GM19351 (cell line): ENCODE measurements at regions not wholly inside any gene's neighbourhood (a gene's known extent, or its start where the extent isn't known, plus 50 kb on each side); places are given as distances from the start of the nearest gene placed in this dataset.
"Not testable (repeated sequence)": the region's sequence is repeated elsewhere in the genome, so short reads cannot be mapped to it uniquely, and the experiment has no call there.

Experiments
- ATAC-seq: cut with Tn5 transposase; IDR thresholded peaks from one replicate; pipeline ENCODE4 v1.9.1; 2021; ENCODE audit warnings: mild to moderate bottlenecking, moderate library complexity; ENCODE audit not compliant: unreplicated experiment

DNA sequence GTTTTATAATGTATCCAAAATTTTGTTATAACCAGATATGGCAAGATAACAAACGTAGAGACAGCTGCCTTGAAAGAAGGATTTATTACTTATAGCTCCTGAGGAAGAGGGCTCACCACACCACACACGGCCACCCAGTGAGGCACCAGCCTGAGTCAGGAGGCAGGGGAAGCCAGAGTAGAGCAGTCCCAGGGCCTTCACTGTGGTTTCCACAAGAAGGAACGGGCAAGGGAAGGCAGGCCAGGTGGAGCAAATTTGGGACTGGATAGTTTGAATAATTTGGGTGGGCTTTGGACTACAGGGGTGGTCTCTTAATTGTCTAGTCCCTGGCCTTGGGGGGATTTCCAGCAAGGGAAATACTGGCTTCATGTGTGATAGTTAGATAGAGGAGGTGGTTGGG is 72.5 kb downstream of the RRAGC start:
- ATAC-seq, result no peak

- no peak for ATAC-seq
These were observed 73.5 kb downstream of the RRAGC start for GRCh38 chr1:38786040-38786436.

- ATAC-seq, result no peak
These were observed 74.1 kb downstream of the RRAGC start for GRCh38 chr1:38785285-38786039.

DNA sequence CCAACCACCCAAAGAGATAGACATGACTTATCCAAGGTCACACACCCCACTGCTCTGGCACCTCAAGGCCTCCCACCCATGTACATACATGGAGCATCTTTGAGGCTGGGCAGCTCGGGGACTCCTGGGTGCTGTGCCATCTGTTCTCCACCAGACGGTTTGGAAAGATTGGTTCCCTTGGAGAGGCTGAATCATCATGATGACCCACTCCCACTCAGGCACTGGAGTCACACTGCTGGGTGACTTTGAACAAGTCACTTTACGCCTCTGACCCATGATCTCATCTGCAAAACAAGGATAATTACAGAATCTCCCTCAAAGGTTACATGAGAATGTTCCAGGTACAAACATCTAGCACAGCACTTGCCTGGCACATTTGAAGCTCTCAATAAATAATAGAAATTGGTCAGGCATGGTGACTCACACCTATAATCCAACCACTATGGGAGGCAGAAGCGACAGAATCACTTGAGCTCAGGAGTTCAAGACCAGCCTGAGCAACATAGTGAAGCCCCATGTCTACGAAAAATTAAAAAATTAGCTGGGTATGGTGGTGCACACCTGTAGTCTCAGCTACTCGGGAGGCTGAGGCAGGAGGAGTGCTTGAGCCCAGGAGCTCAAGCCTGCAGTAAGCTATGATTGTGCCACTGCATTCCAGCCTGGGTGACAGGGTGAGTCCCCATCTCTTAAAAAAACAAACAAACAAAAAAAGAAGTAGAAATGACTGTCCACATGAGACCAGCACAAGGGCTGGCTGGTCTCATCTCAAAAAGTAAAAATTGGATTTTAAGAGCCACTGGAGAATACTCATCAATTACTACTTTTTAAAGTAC is 74.9 kb downstream of the RRAGC start:
- no peak for ATAC-seq

DNA sequence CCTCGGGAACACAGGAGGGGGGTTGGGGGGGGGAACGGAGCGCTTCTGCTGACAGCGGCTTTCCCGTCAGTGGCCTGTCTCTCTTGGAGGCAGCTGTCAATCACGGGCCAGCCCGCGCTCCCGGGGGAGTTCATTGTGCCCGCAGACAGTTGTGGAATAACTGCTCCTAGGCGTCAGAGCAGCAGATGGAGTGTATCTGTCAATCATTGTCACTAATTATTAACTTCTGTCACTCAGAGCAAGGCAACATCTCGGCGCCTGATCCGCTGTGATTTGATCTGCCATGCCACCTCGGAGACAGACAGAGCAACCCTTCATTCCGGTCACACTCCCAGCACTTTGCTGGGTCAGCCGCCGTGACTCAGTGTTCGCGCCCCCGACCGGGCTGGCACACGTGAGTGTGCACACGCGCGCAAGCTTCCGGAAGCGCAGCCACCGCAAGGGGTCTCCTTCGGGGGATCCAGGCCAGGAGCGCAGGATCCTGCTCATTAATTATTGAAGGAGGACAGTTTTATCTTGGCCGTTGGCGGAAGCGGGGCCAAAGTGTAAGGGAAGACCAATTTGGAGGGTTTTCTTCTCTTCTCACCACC is 75.8 kb downstream of the RRAGC start:
- no peak for ATAC-seq

- no peak for ATAC-seq
These were observed 77.5 kb downstream of the RRAGC start for GRCh38 chr1:38781872-38782617.

GRCh38 chr1:38780133-38780532 is 79.4 kb downstream of the RRAGC start:
- ATAC-seq, result no peak

DNA sequence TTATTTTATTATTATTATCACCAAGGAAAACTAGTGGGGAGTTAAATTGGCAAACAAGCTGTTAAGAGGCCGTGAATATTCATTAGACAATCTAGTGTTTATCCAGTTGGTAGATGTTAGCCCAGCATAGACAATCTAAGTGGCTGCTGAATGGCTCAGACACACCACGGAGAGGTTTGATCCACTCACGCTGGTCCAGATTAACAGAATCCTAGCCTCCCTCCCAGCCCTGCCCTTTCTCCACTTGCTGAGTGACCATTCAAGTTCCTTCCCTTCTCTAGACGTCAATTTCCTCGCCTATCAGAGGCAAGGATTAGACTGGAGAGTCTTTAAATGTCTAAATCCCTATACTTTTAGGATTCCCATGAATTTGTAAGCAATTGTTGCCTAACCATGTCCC is 80.1 kb downstream of the RRAGC start:
- ATAC-seq, result no peak

DNA sequence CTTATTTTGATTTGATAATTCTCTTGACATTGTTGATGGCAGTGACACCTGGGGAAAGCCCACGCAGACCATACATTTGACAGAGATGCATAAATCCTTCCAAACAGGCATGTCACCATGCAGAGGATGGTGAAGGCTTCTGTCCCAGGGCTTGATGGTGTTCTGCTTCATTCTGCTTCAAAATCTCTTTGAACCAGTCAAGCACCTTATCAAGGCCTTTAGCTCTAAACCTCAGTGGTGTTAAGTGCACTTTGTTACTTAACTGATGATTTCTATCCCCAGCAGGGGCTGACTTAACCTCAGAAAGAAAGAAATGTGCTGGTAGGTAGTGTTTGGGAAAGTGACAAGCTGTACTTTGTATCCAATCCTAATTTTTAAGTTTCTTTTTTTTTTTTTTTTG is 81.1 kb downstream of the RRAGC start:
- ATAC-seq, result no peak

DNA sequence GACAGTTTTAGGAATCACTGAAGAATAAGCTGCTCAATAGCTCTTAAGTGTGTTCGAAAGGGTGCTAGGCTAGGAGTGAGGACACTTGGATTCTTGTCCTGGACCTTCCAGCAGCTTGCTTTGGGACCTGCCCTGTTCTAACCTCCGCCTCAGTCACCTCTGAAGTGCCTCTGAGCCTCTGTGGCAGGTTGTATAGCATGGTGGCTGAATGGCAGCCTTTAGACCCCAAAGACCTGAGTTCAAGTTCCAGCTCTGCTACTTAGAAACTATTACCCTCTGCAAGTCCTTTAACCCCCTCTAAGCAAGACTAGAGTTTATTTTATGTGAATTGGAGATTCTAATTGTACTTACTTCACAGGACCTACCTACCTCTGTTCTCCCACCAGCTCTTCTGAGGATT is 81.5 kb downstream of the RRAGC start:
- ATAC-seq, result no peak

- ATAC-seq, result no peak
These were observed 82.1 kb downstream of the RRAGC start for GRCh38 chr1:38777464-38777957.

DNA sequence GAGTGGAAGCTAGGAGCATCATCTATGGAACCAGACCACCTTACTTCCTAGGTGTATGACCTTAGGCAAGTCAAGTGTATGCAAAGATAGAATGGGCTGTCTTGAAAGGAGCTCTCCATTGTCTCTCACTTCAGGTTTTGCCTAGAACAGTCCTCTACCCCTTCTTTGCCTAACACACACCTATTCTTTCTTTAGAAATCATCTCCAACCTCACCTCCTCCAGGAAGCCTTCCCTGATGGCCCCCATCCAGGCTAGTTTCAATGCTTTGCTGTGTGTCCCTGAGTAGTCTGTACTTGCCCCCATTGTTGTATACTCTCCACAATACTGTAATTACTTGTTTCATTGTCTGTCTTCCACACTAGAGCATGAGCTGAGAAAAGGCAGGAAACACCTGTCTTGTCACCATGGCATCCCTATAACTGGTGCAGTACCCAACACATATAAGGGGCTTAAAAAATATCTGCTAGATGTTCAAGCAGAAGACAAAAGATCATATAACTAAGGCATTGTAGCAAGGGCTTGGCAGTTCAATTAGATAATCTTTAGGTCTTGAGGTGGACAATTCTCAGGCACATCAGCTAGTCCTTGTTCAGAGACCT is 83.0 kb downstream of the RRAGC start:
- no peak for ATAC-seq

- ATAC-seq, result no peak
These were observed 84.3 kb downstream of the RRAGC start for GRCh38 chr1:38775175-38775845.

- no peak for ATAC-seq
These were observed 86.1 kb downstream of the RRAGC start for GRCh38 chr1:38773483-38773882.

DNA sequence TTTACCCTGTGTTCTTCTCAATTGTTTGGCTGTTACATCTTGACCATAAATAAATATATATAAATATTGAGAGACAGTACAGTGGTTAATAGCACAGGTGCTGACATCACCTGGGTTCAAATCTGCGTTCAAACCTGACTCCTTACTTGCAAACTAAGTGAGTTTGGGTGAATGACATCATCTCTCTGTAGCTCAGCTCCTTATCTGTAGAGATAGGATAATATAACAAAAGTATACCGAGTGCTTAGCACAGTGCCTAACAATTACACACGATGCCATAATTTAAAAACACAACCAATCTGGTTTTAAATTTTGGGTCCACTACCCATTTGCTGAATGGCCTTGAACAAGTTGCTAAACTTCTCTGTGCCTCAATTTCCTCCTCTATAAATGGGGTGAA is 86.6 kb downstream of the RRAGC start:
- no peak for ATAC-seq

DNA sequence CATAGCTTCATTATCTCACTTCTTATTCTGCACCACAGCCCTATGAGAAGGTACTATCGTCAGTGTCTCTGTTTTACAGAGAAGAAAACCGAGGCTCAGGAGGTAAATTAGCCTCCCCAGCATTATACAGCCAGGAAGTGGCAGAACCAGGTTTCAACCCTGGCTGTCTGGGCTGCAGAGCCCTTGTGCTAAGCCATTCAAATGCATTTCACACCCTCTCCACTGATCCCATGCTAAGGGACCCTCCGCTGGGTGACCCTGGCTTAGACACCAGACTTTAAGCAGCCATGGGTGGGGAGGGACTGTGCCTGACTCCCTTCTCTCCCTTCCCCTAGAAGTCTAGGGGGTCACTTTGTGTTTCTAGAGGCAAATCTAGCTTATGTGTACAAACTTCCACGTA is 87.5 kb downstream of the RRAGC start:
- no peak for ATAC-seq

DNA sequence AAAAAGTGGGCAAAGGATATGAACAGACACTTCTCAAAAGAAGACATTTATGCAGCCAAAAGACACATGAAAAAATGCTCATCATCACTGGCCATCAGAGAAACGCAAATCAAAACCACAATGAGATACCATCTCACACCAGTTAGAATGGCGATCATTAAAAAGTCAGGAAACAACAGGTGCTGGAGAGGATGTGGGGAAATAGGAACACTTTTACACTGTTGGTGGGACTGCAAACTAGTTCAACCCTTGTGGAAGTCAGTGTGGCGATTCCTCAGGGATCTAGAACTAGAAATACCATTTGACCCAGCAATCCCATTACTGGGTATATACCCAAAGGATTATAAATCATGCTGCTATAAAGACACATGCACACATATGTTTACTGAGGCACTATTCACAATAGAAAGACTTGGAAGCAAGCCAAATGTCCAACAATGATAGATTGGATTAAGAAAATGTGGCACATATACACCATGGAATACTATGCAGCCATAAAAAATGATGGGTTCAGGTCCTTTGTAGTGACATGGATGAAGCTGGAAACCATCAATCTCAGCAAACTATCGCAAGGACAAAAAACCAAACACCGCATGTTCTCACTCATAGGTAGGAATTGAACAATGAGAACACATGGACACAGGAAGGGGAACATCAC is 88.9 kb downstream of the RRAGC start:
- ATAC-seq, result not testable (repeated sequence)

GRCh38 chr1:38766125-38766524 is 93.4 kb downstream of the RRAGC start:
- ATAC-seq, result no peak

DNA sequence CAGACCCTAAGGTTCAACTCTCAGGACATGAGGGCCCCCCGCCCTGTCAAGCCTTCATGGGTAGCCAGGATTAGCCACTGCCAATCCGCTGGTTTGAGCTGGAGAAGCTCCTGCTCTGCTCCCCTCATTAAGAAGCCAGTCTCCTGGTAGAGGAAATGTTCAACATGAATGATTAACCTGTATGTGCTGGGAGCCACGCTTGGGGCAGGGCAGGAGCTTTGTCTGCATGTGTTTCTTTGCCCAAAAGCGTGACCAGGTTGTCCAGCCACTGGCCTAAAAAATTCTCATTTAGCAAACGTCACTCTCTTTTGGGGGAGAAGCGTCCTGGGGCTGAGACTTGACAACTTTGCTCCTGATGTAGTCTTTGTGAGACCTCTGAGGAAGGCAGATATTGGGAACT is 96.5 kb downstream of the RRAGC start:
- ATAC-seq, result no peak

GRCh38 chr1:38760562-38760961 is 99.0 kb downstream of the RRAGC start:
- ATAC-seq, result no peak
